ENCODE measurements at regions not wholly inside any gene's neighbourhood (a gene's known extent, or its start where the extent isn't known, plus 50 kb on each side); places are given as distances from the start of the nearest gene placed in this dataset.
A peak's percentile ranks its signal among the peaks of the same experiment; 100 is the strongest.

- no peak for DNase-seq
Measured at GRCh38 chr4:126821152-126821551, 811.6 kb upstream of the INTU start.

GRCh38 chr4:126825083-126825482, 807.7 kb upstream of the INTU start:
- DNase-seq, result no peak

GRCh38 chr4:126827669-126828068, 805.1 kb upstream of the INTU start:
- no peak for DNase-seq

GRCh38 chr4:126834854-126835253, 797.9 kb upstream of the INTU start:
- no peak for DNase-seq

DNA sequence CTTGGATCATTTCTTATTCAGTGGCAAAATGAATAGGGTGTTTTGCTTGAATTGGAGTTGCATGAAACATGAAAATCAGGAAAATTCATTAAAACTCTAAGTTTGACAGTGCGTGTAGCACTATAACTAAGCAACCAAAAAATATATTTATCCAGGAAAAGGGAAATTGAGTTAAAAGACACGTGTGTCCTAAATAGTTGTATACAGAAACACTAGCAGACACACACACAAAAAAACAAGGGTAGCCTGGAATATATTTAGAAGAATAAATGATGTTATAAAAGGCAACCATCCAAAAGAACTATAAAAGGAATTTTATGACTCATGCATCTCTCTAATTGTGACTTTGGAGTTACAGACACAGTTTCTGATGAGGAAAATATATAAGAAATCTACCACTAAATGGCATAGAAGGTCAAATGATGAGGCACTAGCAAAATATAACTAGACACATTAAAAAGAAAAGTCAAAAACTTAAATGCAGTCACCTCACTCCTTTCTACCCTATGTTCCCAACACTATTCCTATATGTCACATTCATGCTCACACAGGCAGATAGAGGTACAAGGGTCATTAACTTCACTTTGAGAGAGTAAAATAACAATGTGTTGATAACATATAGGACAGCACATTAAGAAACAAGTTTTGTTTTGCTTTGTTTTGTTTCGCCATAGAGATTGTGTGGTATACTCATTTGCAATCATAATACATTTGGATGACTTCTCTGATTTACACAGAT, 793.6 kb upstream of the INTU start:
- DNase-seq, result peak; percentile 41

DNA sequence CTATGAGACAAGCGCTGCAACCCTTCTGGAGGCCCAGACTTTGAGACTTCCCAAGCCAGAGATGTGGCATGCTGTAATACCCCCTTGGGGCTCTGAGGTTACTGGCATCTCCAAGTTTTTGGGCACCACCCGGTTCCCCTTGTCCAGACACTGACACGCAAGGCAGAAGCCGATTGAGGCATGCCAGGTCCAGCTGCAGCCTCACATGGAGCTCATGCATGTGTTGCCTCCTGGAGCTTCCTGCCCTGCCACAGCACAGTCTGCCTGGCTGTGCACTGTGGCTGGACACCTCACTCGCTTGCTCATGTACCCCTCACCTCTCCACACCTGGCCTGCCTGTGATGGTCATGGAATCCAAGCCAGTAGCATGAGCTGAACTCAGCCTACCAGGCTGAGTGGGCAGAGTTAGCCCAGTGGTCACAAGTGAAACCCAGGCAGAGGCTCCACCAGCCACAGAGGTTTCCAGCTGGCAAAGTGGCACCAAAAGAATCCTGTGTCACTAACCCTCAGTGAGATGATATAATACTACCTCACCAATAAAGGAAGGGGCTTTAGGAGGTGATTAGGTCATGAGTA, 789.2 kb upstream of the INTU start:
- no peak for DNase-seq

- DNase-seq, result peak; percentile 97
Measured at GRCh38 chr4:126850286-126850685, 782.5 kb upstream of the INTU start.

GRCh38 chr4:126851391-126851790, 781.4 kb upstream of the INTU start:
- peak; percentile 27 for DNase-seq

DNA sequence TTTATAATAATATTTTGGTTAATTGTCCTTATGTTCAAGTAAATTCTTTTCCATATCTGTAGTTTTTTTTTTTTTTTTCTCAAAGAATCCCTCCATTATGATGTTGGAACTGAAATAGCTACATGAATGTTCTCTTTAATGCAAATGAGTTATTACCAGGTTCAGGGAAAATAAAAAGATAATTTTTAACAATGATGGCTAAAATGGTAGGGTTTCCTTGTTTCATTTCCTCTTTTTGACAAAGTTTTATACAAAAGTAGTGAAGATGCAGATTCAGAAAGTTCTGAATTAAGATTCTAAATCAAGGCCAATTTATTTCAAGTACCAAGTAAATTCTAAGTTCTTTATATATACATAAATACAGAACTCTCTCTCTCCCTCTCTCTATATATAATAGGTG, 779.0 kb upstream of the INTU start:
- no peak for DNase-seq

- DNase-seq, result no peak
Measured at GRCh38 chr4:126856906-126857305, 775.9 kb upstream of the INTU start.

GRCh38 chr4:126859314-126859713, 773.4 kb upstream of the INTU start:
- no peak for DNase-seq

DNA sequence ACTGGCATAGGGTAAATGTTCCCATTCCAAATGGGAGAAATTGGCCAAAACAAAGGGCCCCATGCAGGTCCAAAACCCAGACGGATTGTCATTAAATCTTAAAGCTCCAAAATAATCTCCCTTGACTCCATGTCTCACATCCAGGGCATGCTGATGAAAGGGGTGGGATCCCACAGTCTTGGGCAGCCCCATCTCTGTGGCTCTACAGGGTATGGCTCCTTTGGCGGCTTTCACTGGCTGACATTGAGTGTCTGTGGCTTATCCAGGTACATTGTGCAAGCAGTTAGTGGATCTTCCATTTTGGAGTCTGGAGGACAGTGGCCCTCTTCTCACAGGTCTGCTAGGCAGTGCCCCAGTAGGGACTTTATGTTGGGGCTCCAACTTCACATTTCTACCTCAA, 772.9 kb upstream of the INTU start:
- no peak for DNase-seq

DNA sequence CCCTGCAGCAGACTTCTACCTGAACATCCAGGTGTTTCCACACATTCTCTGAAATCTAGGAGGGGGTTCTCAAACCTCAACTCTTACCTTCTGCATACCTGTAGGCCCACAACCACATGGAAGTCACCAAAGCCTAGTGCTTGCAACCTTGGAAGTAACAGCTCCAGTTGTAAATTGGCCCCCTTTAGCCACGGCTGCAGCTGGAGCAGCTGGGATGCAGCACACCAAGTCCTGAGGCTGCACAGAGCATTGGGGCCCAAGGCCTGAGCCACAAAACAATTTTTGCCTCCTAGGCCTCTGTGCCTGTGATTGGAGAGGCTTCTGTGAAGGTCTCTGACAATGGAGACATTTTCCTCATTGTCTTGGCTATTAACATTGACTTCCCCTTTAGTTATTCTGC, 772.4 kb upstream of the INTU start:
- DNase-seq, result no peak

DNA sequence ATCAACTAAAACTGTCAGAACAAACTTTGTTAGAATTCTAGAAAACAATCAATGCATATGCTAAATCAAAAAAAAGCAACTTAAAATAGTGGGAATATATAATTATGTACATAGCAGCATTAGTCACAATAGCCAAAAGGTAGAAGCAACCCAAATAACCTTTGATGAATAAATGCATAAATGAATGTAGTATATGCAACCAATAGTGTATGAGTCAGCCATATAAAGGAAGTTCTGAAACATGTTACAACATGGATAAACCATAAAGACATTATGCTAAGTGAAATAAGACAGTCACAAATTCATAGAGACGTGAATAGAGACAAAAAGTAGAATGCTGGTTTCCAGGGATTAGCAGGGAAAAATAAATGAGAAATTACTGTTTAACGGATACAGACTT, 762.8 kb upstream of the INTU start:
- no peak for DNase-seq

DNA sequence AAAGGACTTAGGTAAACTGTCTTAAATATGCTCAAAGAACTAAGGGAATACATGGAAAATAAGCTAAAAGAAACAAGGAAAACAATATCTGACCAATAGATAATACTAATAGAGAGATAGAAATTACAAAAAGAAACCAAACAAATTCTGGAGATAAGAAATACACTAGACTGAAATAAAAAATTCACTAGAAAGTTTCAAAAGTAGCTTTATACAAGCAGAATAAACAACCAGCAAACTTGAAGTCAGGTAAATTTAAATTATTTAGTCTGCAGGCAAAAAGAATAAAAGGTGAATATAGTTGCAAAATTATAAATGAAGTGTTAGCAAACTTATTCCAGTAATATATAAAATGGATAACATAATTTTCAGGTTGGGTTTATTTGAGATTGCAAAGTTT, 760.9 kb upstream of the INTU start:
- DNase-seq, result no peak

DNA sequence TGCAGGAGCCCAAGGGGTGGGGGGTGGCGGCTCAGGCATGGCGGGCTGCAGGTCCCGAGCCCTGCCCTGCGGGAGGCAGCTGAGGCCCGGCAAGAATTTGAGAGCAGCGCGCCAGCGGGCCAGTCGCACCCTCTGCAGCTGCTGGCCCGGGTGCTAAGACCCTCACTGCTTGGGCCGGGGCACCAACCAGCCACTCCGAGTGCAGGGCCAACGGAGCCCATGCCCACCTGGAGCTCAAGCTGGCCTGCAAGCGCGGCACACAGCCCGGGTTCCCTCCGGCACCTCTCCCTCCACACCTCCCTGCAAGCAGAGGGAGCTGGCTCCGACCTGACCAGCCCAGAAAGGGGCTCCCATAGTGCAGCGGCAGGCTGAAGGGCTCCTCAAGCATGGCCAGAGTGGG, 758.2 kb upstream of the INTU start:
- no peak for DNase-seq

GRCh38 chr4:126888968-126889367, 743.8 kb upstream of the INTU start:
- peak; percentile 62 for DNase-seq

- no peak for DNase-seq
Measured at GRCh38 chr4:126890383-126890782, 742.4 kb upstream of the INTU start.

DNA sequence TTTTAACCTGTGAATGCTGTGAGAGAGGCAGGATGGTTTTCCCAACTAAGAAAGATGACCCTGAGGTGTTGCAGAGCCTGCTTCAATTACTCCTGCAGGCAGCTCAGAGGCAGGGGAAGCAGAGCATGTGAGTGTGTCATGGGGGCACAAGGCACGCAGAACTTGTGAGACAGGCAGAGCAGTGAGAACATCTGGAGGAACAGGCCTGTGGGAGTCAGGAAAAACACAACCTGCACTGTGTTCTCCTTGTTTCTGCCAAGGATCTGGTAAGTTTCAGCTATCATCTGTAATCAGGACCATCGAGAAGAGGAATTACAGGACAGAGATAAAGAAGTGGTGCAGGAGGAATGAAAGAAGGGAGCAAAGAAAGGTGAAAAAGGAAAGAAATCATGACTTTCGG, 741.8 kb upstream of the INTU start:
- peak; percentile 23 for DNase-seq

GRCh38 chr4:126894963-126895362, 737.8 kb upstream of the INTU start:
- no peak for DNase-seq

DNA sequence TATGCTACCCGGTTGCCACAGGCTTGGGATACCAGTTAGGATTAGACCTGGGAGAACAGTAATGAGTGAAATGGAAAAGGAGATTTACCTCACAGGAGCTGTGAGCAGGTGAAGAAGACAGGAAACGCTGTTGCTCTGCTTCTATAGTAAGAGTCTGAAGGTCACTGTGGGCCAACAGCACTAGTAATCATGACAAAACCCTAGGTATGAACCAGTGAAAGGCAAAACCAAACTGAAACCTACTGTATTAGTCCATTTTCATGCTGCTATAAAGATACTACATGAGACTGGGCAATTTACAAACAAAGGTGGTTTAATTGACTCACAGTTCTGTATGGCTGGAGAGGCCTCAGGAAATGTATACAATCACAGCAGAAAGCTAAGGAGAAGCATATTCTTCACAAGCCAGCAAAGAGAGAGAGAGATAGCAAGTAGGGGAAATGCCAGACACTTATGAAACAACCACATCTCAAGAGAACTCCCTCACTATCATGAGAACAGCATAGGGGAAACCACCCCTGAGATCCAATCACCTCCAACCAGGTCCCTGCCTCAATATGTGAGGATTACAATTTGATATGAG, 736.7 kb upstream of the INTU start:
- DNase-seq, result no peak

- no peak for DNase-seq
Measured at GRCh38 chr4:126897038-126897437, 735.7 kb upstream of the INTU start.

- DNase-seq, result no peak
Measured at GRCh38 chr4:126898815-126899214, 733.9 kb upstream of the INTU start.

DNA sequence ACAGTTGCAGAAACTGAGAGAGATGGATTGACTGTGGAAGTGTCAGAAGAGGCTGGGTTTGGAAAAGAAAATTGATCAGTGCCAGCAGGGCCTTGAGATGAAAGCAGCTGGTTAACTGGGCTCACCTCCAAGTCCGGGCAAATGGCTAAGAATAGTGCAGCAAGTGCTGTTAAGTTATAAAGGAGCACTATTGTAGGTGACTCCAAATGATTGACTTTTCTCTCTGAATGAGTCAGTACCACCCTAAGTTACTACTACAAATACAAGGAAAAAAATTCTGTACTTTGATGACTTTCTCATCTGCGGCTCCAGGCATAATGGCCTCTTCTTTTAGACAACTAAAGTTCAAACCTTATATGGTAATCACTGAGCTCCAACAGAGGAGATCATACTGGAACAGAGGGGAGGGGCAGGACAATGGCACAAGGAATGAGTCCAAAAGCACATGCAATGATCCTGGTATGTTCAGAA, 733.4 kb upstream of the INTU start:
- DNase-seq, result peak; percentile 80

DNA sequence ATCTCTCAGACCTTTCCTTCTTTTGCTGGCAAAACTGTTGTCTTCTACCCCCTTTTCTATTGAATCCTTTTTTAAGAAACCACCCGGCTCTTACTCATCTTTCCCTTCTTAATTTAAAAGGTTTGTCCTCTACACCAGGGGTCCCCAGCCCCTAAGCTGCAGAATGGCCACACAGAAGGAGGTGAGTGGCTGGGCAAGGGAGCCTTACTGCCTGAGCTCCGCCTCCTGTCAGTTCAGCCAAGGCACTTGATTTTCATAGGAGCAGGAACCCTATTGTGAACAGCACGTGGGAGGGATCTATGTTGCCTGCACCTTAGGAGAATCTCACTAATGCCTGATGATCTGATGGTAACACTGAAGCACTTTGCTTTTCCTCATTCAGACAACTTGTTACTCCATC, 726.3 kb upstream of the INTU start:
- no peak for DNase-seq
